Erythroblast (primary cell): ENCODE measurements at regions not wholly inside any gene's neighbourhood (a gene's known extent, or its start where the extent isn't known, plus 50 kb on each side); places are given as distances from the start of the nearest gene placed in this dataset.

Experiments
- GATA1 ChIP-seq: IDR thresholded peaks from 2 replicates; pipeline ENCODE4 v1.6.1; 2011; ENCODE audit warnings: low read depth, mild to moderate bottlenecking, control low read depth, low read length, moderate library complexity
- POLR2A ChIP-seq: IDR thresholded peaks from 2 replicates; pipeline ENCODE4 v1.6.1; 2011; ENCODE audit warnings: mild to moderate bottlenecking, low read length

GRCh38 chr5:6830643-6831239, 117.5 kb downstream of the TENT4A start:
- TF ChIP-seq POLR2A (no peak), GATA1 (no peak)
